Esophagus muscularis mucosa (tissue), 4 donors: ENCODE measurements at regions not wholly inside any gene's neighbourhood (a gene's known extent, or its start where the extent isn't known, plus 50 kb on each side); places are given as distances from the start of the nearest gene placed in this dataset.

Experiments
- DNase-seq: peaks from one replicate; pipeline ENCODE4 v3.0.0-alpha.2; 2017; ENCODE audit errors: extremely low spot score
- H3K27ac ChIP-seq, 4 donors: fragments of 200-600 bp; sonication (generic); replicated peaks in 1 of 4; 1 replicate in 3 of 4; 2 replicates in 1 of 4; pipeline ENCODE4 v1.5.1; 2016 to 2019; ENCODE audit warnings: mild to moderate bottlenecking in 1 of 4
- H3K27me3 ChIP-seq, 4 donors: fragments of 200-600 bp; sonication (generic); one replicate each; pipeline versions ENCODE4 v1.5.1 to v1.6.0; 2016 to 2019
- H3K36me3 ChIP-seq, 4 donors: fragments of 200-600 bp; sonication (generic); one replicate each; pipeline ENCODE4 v1.5.1; 2016 to 2019
- H3K4me1 ChIP-seq, 4 donors: fragments of 200-600 bp; sonication (generic); one replicate each; pipeline ENCODE4 v1.5.1; 2016 to 2019
- H3K4me3 ChIP-seq, 4 donors: fragments of 200-600 bp; sonication (generic); 1 replicate in 2 of 4; 2 replicates in 2 of 4; pipeline ENCODE4 v1.5.1; 2016 to 2019; ENCODE audit warnings: mild to moderate bottlenecking in 4 of 4, moderate library complexity in 1 of 4
- H3K9me3 ChIP-seq, 4 donors: fragments of 200-600 bp; sonication (generic); 1 replicate in 3 of 4; 2 replicates in 1 of 4; pipeline ENCODE4 v1.5.1; 2016 to 2019
- CTCF ChIP-seq, 3 experiments: fragments of 200-600 bp in 2 of 3; fragments of 450-650 bp in 1 of 3; sonication (generic) in 2 of 3; IDR thresholded peaks; one replicate each; pipeline ENCODE4 v1.5.1; 2017 to 2019; ENCODE audit warnings: antibody characterized with exemption in 3 of 3, mild to moderate bottlenecking in 2 of 3, moderate library complexity in 1 of 3
- EP300 ChIP-seq: sonication (generic); formaldehyde crosslinking; IDR thresholded peaks from one replicate; pipeline ENCODE4 v1.6.1; 2017; ENCODE audit warnings: antibody characterized with exemption
- POLR2A ChIP-seq: fragments of 450-650 bp; IDR thresholded peaks from one replicate; pipeline ENCODE4 v1.6.1; 2017; ENCODE audit warnings: antibody characterized with exemption, moderate library complexity, mild to moderate bottlenecking, low read depth
- POLR2AphosphoS5 ChIP-seq, 2 donors: sonication (generic); formaldehyde crosslinking; IDR thresholded peaks; one replicate each; pipeline ENCODE4 v1.6.1; 2017; ENCODE audit warnings: antibody characterized with exemption in 2 of 2
- WGBS: methylation state at CpG from one replicate; pipeline ENCODE4 v1.1.5; 2018; 5-methylcytosine and 5-hydroxymethylcytosine counted together
- intact Hi-C: fragments of 100-400 bp; cut with DNase I; formaldehyde crosslinking; loops from one replicate; pipeline ENCODE4 v1.15.1; 2023

GRCh38 chr2:224281374-224281773, 120.5 kb downstream of the FAM124B start:
- 92% methylated on average over 2 of the region's 2 CpGs for WGBS
- Histone ChIP-seq H3K4me3 (no peak overlapping the region), H3K36me3 (no peaks in the 10 kb centered on the region), H3K27ac (no peak overlapping the region), H3K27me3 (no peaks in the 10 kb centered on the region), H3K9me3 (no peaks in the 10 kb centered on the region), H3K4me1 (no peaks in the 10 kb centered on the region)
- no peak for DNase-seq
- TF ChIP-seq EP300 (no peak), CTCF (IDR thresholded peaks at IDR 0.05) (no peak), POLR2AphosphoS5 (IDR thresholded peaks at IDR 0.05) (no peak), POLR2A (no peak)
- intact Hi-C loops = no loop called here

- no peak overlapping the region for H3K4me3 ChIP-seq
- 69% methylated on average over 3 of the region's 3 CpGs for WGBS
- no peaks in the 10 kb centered on the region for H3K36me3 ChIP-seq
- H3K4me1 ChIP-seq = no peaks in the 10 kb centered on the region
- no peak overlapping the region for H3K27ac ChIP-seq
- no peaks in the 10 kb centered on the region for H3K9me3 ChIP-seq
- DNase-seq = no peak
- H3K27me3 ChIP-seq = no peaks in the 10 kb centered on the region
- intact Hi-C loops = no loop called here
- TF ChIP-seq POLR2A = no peak
- no peak for TF ChIP-seq EP300
- no peak for TF ChIP-seq CTCF (IDR thresholded peaks at IDR 0.05)
- TF ChIP-seq POLR2AphosphoS5 (IDR thresholded peaks at IDR 0.05) = no peak
Measured at GRCh38 chr2:224278531-224278930, 123.4 kb downstream of the FAM124B start.

- TF ChIP-seq POLR2A (no peak), CTCF (IDR thresholded peaks at IDR 0.05) (no peak), POLR2AphosphoS5 (IDR thresholded peaks at IDR 0.05) (no peak), EP300 (no peak)
- Histone ChIP-seq H3K9me3 (no peaks in the 10 kb centered on the region), H3K4me3 (no peak overlapping the region), H3K36me3 (no peaks in the 10 kb centered on the region), H3K4me1 (no peaks in the 10 kb centered on the region), H3K27ac (no peak overlapping the region), H3K27me3 (no peaks in the 10 kb centered on the region)
- DNase-seq = no peak
- intact Hi-C loops = no loop called here
Measured at GRCh38 chr2:224276251-224276650, 125.7 kb downstream of the FAM124B start.

- WGBS = 83% methylated on average over 6 of the region's 6 CpGs
- Histone ChIP-seq H3K4me1 (peaks cover 0 to 13% (median 7%) of the 10 kb centered on the region in 4 donors), H3K27ac (no peak overlapping the region), H3K9me3 (no peaks in the 10 kb centered on the region), H3K36me3 (no peaks in the 10 kb centered on the region), H3K27me3 (no peaks in the 10 kb centered on the region), H3K4me3 (no peak overlapping the region)
- TF ChIP-seq POLR2AphosphoS5 (IDR thresholded peaks at IDR 0.05) (no peak), CTCF (IDR thresholded peaks at IDR 0.05) (no peak), EP300 (no peak), POLR2A (no peak)
- intact Hi-C loops = no loop called here
- DNase-seq = no peak
Measured at GRCh38 chr2:224272237-224272910, 129.5 kb downstream of the FAM124B start.

GRCh38 chr2:224271617-224272236, 130.2 kb downstream of the FAM124B start:
- intact Hi-C loops = no loop called here
- no peaks in the 10 kb centered on the region for H3K9me3 ChIP-seq
- peaks cover 0 to 13% (median 7%) of the 10 kb centered on the region in 4 donors for H3K4me1 ChIP-seq
- no peak for TF ChIP-seq EP300
- TF ChIP-seq POLR2A = no peak
- no peak for TF ChIP-seq CTCF (IDR thresholded peaks at IDR 0.05)
- TF ChIP-seq POLR2AphosphoS5 (IDR thresholded peaks at IDR 0.05) = no peak
- no peaks in the 10 kb centered on the region for H3K36me3 ChIP-seq
- no peak overlapping the region for H3K27ac ChIP-seq
- DNase-seq = no peak
- no peaks in the 10 kb centered on the region for H3K27me3 ChIP-seq
- no peak overlapping the region for H3K4me3 ChIP-seq
- WGBS = 63% methylated on average over 1 of the region's 1 CpG
